ENCODE measurements at regions not wholly inside any gene's neighbourhood (a gene's known extent, or its start where the extent isn't known, plus 50 kb on each side); places are given as distances from the start of the nearest gene placed in this dataset.

GRCh38 chr1:242871471-242872030 is 347.1 kb upstream of the PLD5 start:
- no peaks in the 10 kb centered on the region for H3K4me1 ChIP-seq (ENCODE audit: control insufficient read depth, low read length)
- H3F3A ChIP-seq (ENCODE audit: control insufficient read depth, insufficient read depth), result no peaks in the 10 kb centered on the region
- H3K4me2 ChIP-seq (ENCODE audit: low read length), result no peak overlapping the region
- H3K27ac ChIP-seq (ENCODE audit: low read depth, low read length), result no peak overlapping the region
- H4K20me1 ChIP-seq (ENCODE audit: control insufficient read depth, insufficient read depth, low read depth, low read length), result no peaks in the 10 kb centered on the region
- TF ChIP-seq CTCF (IDR thresholded peaks at IDR 0.05; ENCODE audit: low read depth, low read length, poor library complexity, severe bottlenecking) (no peak), EZH2phosphoT487 (IDR thresholded peaks at IDR 0.05; ENCODE audit: borderline replicate concordance, low read length) (no peak)
- H3K36me3 ChIP-seq (ENCODE audit: control insufficient read depth, low read length), result no peaks in the 10 kb centered on the region
- H3K4me3 ChIP-seq (ENCODE audit: low read length), result no peak overlapping the region
- no peaks in the 10 kb centered on the region for H3K27me3 ChIP-seq (ENCODE audit: control insufficient read depth, low read length)
- H3K9me2 ChIP-seq (replicated peaks; ENCODE audit: control insufficient read depth, low read length), result no peaks in the 10 kb centered on the region
- no peaks in the 10 kb centered on the region for H3K9me3 ChIP-seq (ENCODE audit: control insufficient read depth, insufficient read depth, low read length)
- no peaks in the 10 kb centered on the region for H3K79me2 ChIP-seq (ENCODE audit: control insufficient read depth, low read length)

DNA sequence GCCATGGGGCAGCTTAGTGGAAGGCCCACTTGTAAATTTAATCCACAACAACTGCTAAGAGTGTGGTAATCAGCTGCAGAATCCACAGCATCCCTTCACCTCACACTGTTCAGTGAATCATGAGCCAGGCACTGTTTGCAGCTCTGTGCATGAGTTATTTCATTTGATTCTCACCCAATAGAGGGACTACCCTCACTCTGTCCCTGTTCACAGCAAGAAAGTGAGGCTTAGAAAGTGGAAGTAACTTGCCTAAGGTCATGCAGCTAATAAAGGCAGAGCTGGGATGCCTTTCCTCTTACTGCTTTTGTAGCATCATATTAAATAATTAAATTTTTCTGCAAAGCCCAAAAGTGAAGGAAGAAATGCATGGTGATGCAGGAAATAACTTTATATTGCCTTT is 346.5 kb upstream of the PLD5 start:
- Histone ChIP-seq H3K36me3 (ENCODE audit: control insufficient read depth, low read length) (no peaks in the 10 kb centered on the region), H3F3A (ENCODE audit: control insufficient read depth, insufficient read depth) (no peaks in the 10 kb centered on the region), H3K4me3 (ENCODE audit: low read length) (no peak overlapping the region), H3K9me3 (ENCODE audit: control insufficient read depth, insufficient read depth, low read length) (no peaks in the 10 kb centered on the region), H4K20me1 (ENCODE audit: control insufficient read depth, insufficient read depth, low read depth, low read length) (no peaks in the 10 kb centered on the region), H3K27ac (ENCODE audit: low read depth, low read length) (no peak overlapping the region), H3K4me2 (ENCODE audit: low read length) (no peak overlapping the region), H3K4me1 (ENCODE audit: control insufficient read depth, low read length) (no peaks in the 10 kb centered on the region), H3K9me2 (replicated peaks; ENCODE audit: control insufficient read depth, low read length) (no peaks in the 10 kb centered on the region), H3K27me3 (ENCODE audit: control insufficient read depth, low read length) (no peaks in the 10 kb centered on the region), H3K79me2 (ENCODE audit: control insufficient read depth, low read length) (no peaks in the 10 kb centered on the region)
- no peak for TF ChIP-seq CTCF (IDR thresholded peaks at IDR 0.05; ENCODE audit: low read depth, low read length, poor library complexity, severe bottlenecking)
- TF ChIP-seq EZH2phosphoT487 (IDR thresholded peaks at IDR 0.05; ENCODE audit: borderline replicate concordance, low read length), result no peak

GRCh38 chr1:242856289-242856688 is 331.8 kb upstream of the PLD5 start:
- no peaks in the 10 kb centered on the region for H4K20me1 ChIP-seq (ENCODE audit: control insufficient read depth, insufficient read depth, low read depth, low read length)
- H3K27me3 ChIP-seq (ENCODE audit: control insufficient read depth, low read length), result no peaks in the 10 kb centered on the region
- TF ChIP-seq CTCF (IDR thresholded peaks at IDR 0.05; ENCODE audit: low read depth, low read length, poor library complexity, severe bottlenecking) (no peak), EZH2phosphoT487 (IDR thresholded peaks at IDR 0.05; ENCODE audit: borderline replicate concordance, low read length) (no peak)
- no peaks in the 10 kb centered on the region for H3K36me3 ChIP-seq (ENCODE audit: control insufficient read depth, low read length)
- no peak overlapping the region for H3K4me2 ChIP-seq (ENCODE audit: low read length)
- no peak overlapping the region for H3K4me3 ChIP-seq (ENCODE audit: low read length)
- H3K79me2 ChIP-seq (ENCODE audit: control insufficient read depth, low read length), result no peaks in the 10 kb centered on the region
- no peaks in the 10 kb centered on the region for H3K9me3 ChIP-seq (ENCODE audit: control insufficient read depth, insufficient read depth, low read length)
- no peaks in the 10 kb centered on the region for H3K4me1 ChIP-seq (ENCODE audit: control insufficient read depth, low read length)
- no peaks in the 10 kb centered on the region for H3F3A ChIP-seq (ENCODE audit: control insufficient read depth, insufficient read depth)
- H3K9me2 ChIP-seq (replicated peaks; ENCODE audit: control insufficient read depth, low read length), result no peaks in the 10 kb centered on the region
- no peak overlapping the region for H3K27ac ChIP-seq (ENCODE audit: low read depth, low read length)

Measured in DOHH2 (cell line).